ENCODE measurements at regions not wholly inside any gene's neighbourhood (a gene's known extent, or its start where the extent isn't known, plus 50 kb on each side); places are given as distances from the start of the nearest gene placed in this dataset.
"Not testable (repeated sequence)": the region's sequence is repeated elsewhere in the genome, so short reads cannot be mapped to it uniquely, and the experiment has no call there.

DNA sequence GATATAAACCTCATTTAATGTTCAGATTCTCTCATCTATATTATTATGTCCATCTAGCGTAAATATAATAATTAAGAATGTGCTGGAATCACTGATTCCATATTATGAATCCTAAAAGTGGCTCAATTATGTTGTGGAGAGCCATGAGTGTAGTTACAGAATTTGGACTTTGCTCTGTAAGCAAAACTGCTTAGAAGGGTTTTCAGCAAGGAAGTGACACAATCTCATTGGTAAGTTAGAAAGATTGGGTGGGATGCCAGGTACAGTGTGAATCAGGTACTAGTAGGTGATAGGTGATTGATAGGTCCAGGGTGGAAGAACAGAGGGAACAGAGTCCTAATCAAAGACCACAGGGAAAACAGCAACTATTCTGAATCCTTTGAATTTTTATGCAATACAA lies 74.9 kb upstream of the ABLIM1 start:
- no peak overlapping the region for H3K9ac ChIP-seq (ENCODE audit: low read length)
- no peaks in the 10 kb centered on the region for H3K4me1 ChIP-seq (ENCODE audit: control insufficient read depth, insufficient read depth, low read length)
- DNase-seq (ENCODE audit: low read depth) = no peak
- H3K9me3 ChIP-seq (ENCODE audit: control insufficient read depth, low read length) = no peaks in the 10 kb centered on the region
- no peak overlapping the region for H3K4me3 ChIP-seq (ENCODE audit: low read length)
- no peaks in the 10 kb centered on the region for H3K36me3 ChIP-seq (ENCODE audit: control insufficient read depth, insufficient read depth, low read length, severe bottlenecking)
- H3K27me3 ChIP-seq (replicated peaks; ENCODE audit: control insufficient read depth, insufficient read depth, low read length) = no peaks in the 10 kb centered on the region

- no peak overlapping the region for H3K4me3 ChIP-seq (ENCODE audit: low read length)
- DNase-seq (ENCODE audit: low read depth) = no peak
- no peaks in the 10 kb centered on the region for H3K36me3 ChIP-seq (ENCODE audit: control insufficient read depth, insufficient read depth, low read length, severe bottlenecking)
- H3K9me3 ChIP-seq (ENCODE audit: control insufficient read depth, low read length) = no peaks in the 10 kb centered on the region
- H3K27me3 ChIP-seq (replicated peaks; ENCODE audit: control insufficient read depth, insufficient read depth, low read length) = no peaks in the 10 kb centered on the region
- no peak overlapping the region for H3K9ac ChIP-seq (ENCODE audit: low read length)
- no peaks in the 10 kb centered on the region for H3K4me1 ChIP-seq (ENCODE audit: control insufficient read depth, insufficient read depth, low read length)
Observed at GRCh38 chr10:114735946-114736345, 77.9 kb upstream of the ABLIM1 start.

DNA sequence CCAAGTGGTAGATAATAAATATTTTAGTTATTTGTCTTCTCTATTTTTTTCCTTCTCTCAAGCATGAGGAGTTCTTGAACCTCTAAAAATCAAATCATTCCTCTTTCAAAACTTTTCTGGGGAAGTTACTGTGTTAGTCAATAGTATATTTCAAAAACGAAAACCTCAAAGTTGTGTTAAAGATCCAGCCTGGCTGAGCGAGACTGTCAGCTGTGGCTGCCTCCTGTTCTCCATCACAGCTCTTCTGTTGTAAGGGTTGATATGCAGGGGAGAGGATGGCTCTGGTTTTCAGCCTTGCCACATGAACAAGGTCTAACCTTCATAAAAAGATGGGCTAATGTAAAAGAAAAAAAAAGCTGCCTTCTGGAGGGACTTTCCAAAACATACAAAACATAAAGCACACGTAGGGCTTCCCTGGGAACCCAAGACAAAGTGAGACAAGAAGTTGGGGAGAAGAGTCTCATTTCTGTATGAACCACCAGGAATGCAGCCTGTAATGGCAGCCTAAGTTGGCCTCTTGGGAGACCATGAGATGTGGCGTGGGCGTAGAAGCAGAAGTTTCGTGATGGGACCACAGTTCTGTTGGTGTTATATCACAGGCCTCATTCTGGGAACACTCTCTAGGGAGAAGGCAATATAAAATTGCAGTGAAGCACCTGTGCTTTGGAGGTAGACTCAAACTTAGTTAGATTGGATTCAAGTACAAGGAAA lies 77.9 kb upstream of the FHIP2A start:
- H3K9ac ChIP-seq (ENCODE audit: low read length) = no peak overlapping the region
- H3K4me3 ChIP-seq (ENCODE audit: low read length) = no peak overlapping the region
- no peaks in the 10 kb centered on the region for H3K36me3 ChIP-seq (ENCODE audit: control insufficient read depth, insufficient read depth, low read length, severe bottlenecking)
- no peaks in the 10 kb centered on the region for H3K9me3 ChIP-seq (ENCODE audit: control insufficient read depth, low read length)
- H3K4me1 ChIP-seq (ENCODE audit: control insufficient read depth, insufficient read depth, low read length) = peaks cover 4% of the 10 kb centered on the region
- H3K27me3 ChIP-seq (replicated peaks; ENCODE audit: control insufficient read depth, insufficient read depth, low read length) = no peaks in the 10 kb centered on the region
- no peak for DNase-seq (ENCODE audit: low read depth)

DNA sequence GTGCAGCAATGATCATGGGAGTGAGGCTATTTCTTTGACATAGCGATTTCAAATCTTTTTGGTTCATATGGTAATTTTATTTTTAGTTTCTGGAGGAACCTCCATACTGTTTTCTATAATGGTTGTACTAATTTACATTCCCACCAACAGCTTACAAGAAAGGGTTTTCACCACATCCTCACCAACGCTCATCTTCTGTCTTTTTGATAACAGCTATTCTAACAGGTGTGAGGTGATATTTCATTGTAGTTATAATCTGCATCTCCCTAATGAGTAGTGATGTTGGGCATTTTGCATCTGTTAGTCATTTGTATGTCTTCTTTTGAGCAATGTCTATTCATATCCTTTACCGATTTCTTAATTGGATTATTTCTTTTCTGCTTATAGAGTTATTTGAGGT lies 75.0 kb upstream of the FHIP2A start:
- Histone ChIP-seq H3K4me3 (ENCODE audit: low read length) (no peak overlapping the region), H3K9me3 (ENCODE audit: control insufficient read depth, low read length) (no peaks in the 10 kb centered on the region), H3K27me3 (replicated peaks; ENCODE audit: control insufficient read depth, insufficient read depth, low read length) (no peaks in the 10 kb centered on the region), H3K4me1 (ENCODE audit: control insufficient read depth, insufficient read depth, low read length) (peaks cover 11% of the 10 kb centered on the region), H3K36me3 (ENCODE audit: control insufficient read depth, insufficient read depth, low read length, severe bottlenecking) (no peaks in the 10 kb centered on the region), H3K9ac (ENCODE audit: low read length) (no peak overlapping the region)
- DNase-seq (ENCODE audit: low read depth) = no peak

GRCh38 chr10:114748241-114748640 lies 73.3 kb upstream of the FHIP2A start:
- Histone ChIP-seq H3K4me1 (ENCODE audit: control insufficient read depth, insufficient read depth, low read length) (peaks cover 17% of the 10 kb centered on the region), H3K9me3 (ENCODE audit: control insufficient read depth, low read length) (no peaks in the 10 kb centered on the region), H3K36me3 (ENCODE audit: control insufficient read depth, insufficient read depth, low read length, severe bottlenecking) (no peaks in the 10 kb centered on the region), H3K27me3 (replicated peaks; ENCODE audit: control insufficient read depth, insufficient read depth, low read length) (no peaks in the 10 kb centered on the region), H3K9ac (ENCODE audit: low read length) (no peak overlapping the region), H3K4me3 (ENCODE audit: low read length) (no peak overlapping the region)
- no peak for DNase-seq (ENCODE audit: low read depth)

- no peak for DNase-seq (ENCODE audit: low read depth)
- peaks cover 21% of the 10 kb centered on the region for H3K4me1 ChIP-seq (ENCODE audit: control insufficient read depth, insufficient read depth, low read length)
Observed at GRCh38 chr10:114749014-114749413, 72.6 kb upstream of the FHIP2A start.

DNA sequence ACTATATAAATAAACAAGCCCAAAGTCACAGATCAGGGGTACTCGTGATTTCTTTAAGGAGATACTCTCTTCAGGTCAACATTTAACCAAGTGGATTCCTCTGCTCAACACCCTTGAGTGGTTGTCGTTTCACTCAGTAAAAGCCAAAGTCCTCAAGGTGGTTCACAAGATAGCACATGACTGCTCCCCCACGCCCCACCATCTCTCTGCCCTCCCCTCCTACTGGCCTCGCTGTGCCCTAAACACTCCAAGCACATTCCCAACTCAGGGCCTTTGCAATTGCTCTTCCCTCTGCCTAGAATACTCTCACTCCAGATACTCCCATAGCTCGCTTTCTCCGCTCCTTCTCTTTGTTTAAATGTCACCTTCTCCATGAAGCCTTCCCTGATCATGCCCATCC lies 72.1 kb upstream of the FHIP2A start:
- H3K9ac ChIP-seq (ENCODE audit: low read length) = no peak overlapping the region
- DNase-seq (ENCODE audit: low read depth) = no peak
- H3K27me3 ChIP-seq (replicated peaks; ENCODE audit: control insufficient read depth, insufficient read depth, low read length) = no peaks in the 10 kb centered on the region
- no peaks in the 10 kb centered on the region for H3K9me3 ChIP-seq (ENCODE audit: control insufficient read depth, low read length)
- no peak overlapping the region for H3K4me3 ChIP-seq (ENCODE audit: low read length)
- H3K36me3 ChIP-seq (ENCODE audit: control insufficient read depth, insufficient read depth, low read length, severe bottlenecking) = no peaks in the 10 kb centered on the region
- H3K4me1 ChIP-seq (ENCODE audit: control insufficient read depth, insufficient read depth, low read length) = peaks cover 25% of the 10 kb centered on the region

More at GRCh38 chr10:114749014-114749413, 72.6 kb upstream of the FHIP2A start:
- Histone ChIP-seq H3K9me3 (ENCODE audit: control insufficient read depth, low read length) (no peaks in the 10 kb centered on the region), H3K36me3 (ENCODE audit: control insufficient read depth, insufficient read depth, low read length, severe bottlenecking) (no peaks in the 10 kb centered on the region), H3K4me3 (ENCODE audit: low read length) (no peak overlapping the region), H3K27me3 (replicated peaks; ENCODE audit: control insufficient read depth, insufficient read depth, low read length) (no peaks in the 10 kb centered on the region), H3K9ac (ENCODE audit: low read length) (no peak overlapping the region)

- no peaks in the 10 kb centered on the region for H3K27me3 ChIP-seq (replicated peaks; ENCODE audit: control insufficient read depth, insufficient read depth, low read length)
- H3K36me3 ChIP-seq (ENCODE audit: control insufficient read depth, insufficient read depth, low read length, severe bottlenecking) = no peaks in the 10 kb centered on the region
- H3K9me3 ChIP-seq (ENCODE audit: control insufficient read depth, low read length) = no peaks in the 10 kb centered on the region
- H3K9ac ChIP-seq (ENCODE audit: low read length) = no peak overlapping the region
- no peak for DNase-seq (ENCODE audit: low read depth)
- H3K4me1 ChIP-seq (ENCODE audit: control insufficient read depth, insufficient read depth, low read length) = peaks cover 34% of the 10 kb centered on the region
- H3K4me3 ChIP-seq (ENCODE audit: low read length) = no peak overlapping the region
Observed at GRCh38 chr10:114751856-114752255, 69.7 kb upstream of the FHIP2A start.

- not testable (repeated sequence) for H3K9ac ChIP-seq (ENCODE audit: low read length); H3K9me3 ChIP-seq (ENCODE audit: control insufficient read depth, low read length); H3K4me3 ChIP-seq (ENCODE audit: low read length); DNase-seq (ENCODE audit: low read depth); H3K36me3 ChIP-seq (ENCODE audit: control insufficient read depth, insufficient read depth, low read length, severe bottlenecking); H3K27me3 ChIP-seq (replicated peaks; ENCODE audit: control insufficient read depth, insufficient read depth, low read length)
- peaks cover 34% of the 10 kb centered on the region for H3K4me1 ChIP-seq (ENCODE audit: control insufficient read depth, insufficient read depth, low read length)
Observed at GRCh38 chr10:114752570-114752969, 69.0 kb upstream of the FHIP2A start.

DNA sequence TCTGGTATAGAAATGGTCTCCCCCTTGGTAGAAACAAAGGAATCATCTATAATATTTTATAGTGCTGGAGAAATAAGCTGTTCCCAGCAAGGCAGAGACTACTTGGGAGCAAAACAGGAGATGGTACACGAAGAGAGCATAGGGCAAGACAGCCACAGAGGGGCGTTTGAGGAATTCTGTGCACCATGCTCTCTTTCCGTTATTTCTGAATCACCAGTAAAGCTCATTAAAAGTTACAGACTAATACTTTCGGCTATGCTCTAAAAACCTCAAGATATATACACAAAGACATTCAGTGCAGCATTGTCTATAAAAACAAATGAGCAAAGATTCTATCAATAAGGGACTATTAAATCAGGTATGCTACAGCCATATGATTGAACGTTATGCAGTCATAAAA lies 68.5 kb upstream of the FHIP2A start:
- Histone ChIP-seq H3K4me3 (ENCODE audit: low read length) (no peak overlapping the region), H3K4me1 (ENCODE audit: control insufficient read depth, insufficient read depth, low read length) (peaks cover 38% of the 10 kb centered on the region), H3K9ac (ENCODE audit: low read length) (no peak overlapping the region), H3K27me3 (replicated peaks; ENCODE audit: control insufficient read depth, insufficient read depth, low read length) (no peaks in the 10 kb centered on the region), H3K9me3 (ENCODE audit: control insufficient read depth, low read length) (no peaks in the 10 kb centered on the region), H3K36me3 (ENCODE audit: control insufficient read depth, insufficient read depth, low read length, severe bottlenecking) (no peaks in the 10 kb centered on the region)
- no peak for DNase-seq (ENCODE audit: low read depth)

DNA sequence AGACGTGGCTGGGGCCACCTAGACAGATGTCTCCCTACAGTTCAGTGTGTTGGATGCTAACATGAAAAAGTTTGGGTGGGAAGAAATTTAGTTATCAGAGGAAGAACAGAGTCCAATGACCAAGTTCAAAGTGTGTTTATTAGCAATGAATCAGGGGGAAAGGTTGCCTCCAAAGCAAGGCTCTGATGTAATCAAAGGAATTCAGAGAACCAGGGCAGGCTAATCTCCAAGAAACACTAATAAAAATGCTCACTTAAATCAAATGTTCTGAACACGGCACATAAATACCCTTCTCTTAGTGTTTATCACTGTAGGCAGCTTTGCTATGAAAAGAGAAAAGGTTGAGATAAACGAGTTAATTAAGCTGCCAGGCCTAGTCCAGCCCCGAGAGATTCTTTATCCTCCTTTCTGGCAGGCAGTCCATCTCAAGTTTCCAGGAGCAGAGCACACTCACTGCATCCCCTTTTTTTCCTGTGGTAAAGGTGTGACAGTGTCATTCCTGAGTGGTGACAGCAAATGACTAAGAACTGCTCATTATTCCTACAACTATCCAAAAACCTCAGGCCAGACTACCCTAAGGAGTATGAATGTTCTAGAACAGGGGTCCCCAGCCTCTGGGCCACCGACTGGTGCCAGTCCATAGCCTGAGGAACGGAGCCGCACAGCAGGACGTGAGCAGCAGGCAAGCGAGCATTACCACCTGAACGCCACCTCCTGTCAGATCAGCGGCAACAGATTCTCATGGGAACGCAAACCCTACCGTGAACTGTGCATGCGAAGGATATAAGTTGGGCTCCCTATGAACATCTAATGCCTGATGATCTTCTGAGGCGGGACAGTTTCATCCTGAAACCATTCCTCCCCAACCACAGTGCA lies 66.9 kb upstream of the FHIP2A start:
- H3K36me3 ChIP-seq (ENCODE audit: control insufficient read depth, insufficient read depth, low read length, severe bottlenecking) = no peaks in the 10 kb centered on the region
- peak overlapping the region; percentile 45 for H3K4me3 ChIP-seq (ENCODE audit: low read length)
- no peaks in the 10 kb centered on the region for H3K27me3 ChIP-seq (replicated peaks; ENCODE audit: control insufficient read depth, insufficient read depth, low read length)
- H3K4me1 ChIP-seq (ENCODE audit: control insufficient read depth, insufficient read depth, low read length) = peaks cover 34% of the 10 kb centered on the region
- peak; percentile 41 for DNase-seq (ENCODE audit: low read depth)
- H3K9me3 ChIP-seq (ENCODE audit: control insufficient read depth, low read length) = no peaks in the 10 kb centered on the region
- H3K9ac ChIP-seq (ENCODE audit: low read length) = peak overlapping the region; percentile 60

Measured in adipocyte (in vitro differentiated cells).